ENCODE measurements at regions not wholly inside any gene's neighbourhood (a gene's known extent, or its start where the extent isn't known, plus 50 kb on each side); places are given as distances from the start of the nearest gene placed in this dataset.
"Not testable (repeated sequence)": the region's sequence is repeated elsewhere in the genome, so short reads cannot be mapped to it uniquely, and the experiment has no call there.

DNA sequence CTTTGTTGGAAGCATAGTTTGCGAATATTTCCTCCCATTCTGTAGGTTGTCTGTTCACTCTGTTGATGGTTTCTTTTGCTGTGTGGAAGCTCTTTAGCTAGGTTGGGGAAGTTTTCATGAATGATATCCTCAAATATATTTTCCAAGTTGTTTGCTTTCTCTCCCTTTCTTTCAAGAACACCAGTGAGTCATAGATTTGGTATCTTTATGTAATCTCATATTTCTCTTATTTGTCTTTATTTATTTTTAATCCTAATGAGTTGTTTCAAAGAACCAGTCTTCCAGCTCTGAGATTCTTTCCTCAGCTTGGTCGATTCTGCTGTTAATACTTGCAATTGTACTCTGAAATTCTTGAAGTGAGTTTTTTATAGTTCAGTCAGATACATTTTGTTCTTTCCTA is 628.0 kb upstream of the ID4 start:
- no peak for DNase-seq
- no peaks in the 10 kb centered on the region for H3K36me3 ChIP-seq (ENCODE audit: control insufficient read depth, insufficient read depth, low read length)
- no peak overlapping the region for H3K4me3 ChIP-seq (ENCODE audit: insufficient read depth, low read depth, low read length, poor library complexity, severe bottlenecking)
- H3K4me1 ChIP-seq (ENCODE audit: control insufficient read depth, insufficient read depth, low read length, poor library complexity, severe bottlenecking) = no peaks in the 10 kb centered on the region
- H3K9me3 ChIP-seq (ENCODE audit: control insufficient read depth, low read length) = no peaks in the 10 kb centered on the region
- no peak overlapping the region for H3K27ac ChIP-seq (ENCODE audit: insufficient read depth, low read length, poor library complexity, severe bottlenecking)
- no peaks in the 10 kb centered on the region for H3K27me3 ChIP-seq (replicated peaks; ENCODE audit: control insufficient read depth, insufficient read depth, low read length, poor library complexity, severe bottlenecking)

DNA sequence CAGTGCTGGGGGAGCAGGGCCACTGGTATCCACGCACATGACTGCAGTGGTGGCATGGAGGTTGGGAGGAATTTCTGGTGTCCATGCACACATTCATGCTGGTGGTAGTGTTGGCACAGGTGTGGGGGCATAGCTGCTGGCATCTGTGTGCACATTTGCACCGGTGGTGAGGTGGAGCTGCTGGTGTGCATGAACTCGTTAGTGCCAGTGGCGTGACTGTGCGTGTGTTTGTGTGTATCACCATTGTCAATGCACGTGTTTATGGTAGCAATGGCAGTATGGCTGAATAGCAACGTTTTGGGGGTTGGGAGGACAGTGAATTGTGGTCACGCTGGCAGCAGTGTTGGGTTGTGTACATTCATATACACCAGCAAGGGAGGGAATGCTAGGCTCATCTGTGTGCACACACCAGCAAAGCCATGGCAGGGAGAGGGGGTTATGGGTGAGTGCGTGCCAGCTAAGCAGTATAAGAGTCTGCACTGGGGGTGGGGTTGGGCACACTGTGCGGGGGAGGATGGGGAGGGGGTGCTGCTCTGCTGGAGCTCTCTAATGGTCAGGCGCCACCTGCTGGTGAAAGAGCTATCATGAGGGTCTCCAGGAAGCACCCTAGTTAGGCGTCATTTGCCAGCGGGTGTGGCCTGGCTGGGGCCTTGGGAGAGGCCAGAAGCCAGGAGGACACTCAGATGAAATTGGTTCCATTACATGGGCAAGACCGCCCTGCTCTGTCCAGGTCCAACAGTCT is 626.1 kb upstream of the ID4 start:
- Histone ChIP-seq H3K36me3 (ENCODE audit: control insufficient read depth, insufficient read depth, low read length) (no peaks in the 10 kb centered on the region), H3K4me3 (ENCODE audit: insufficient read depth, low read depth, low read length, poor library complexity, severe bottlenecking) (no peak overlapping the region), H3K27ac (ENCODE audit: insufficient read depth, low read length, poor library complexity, severe bottlenecking) (no peak overlapping the region), H3K4me1 (ENCODE audit: control insufficient read depth, insufficient read depth, low read length, poor library complexity, severe bottlenecking) (no peaks in the 10 kb centered on the region), H3K27me3 (replicated peaks; ENCODE audit: control insufficient read depth, insufficient read depth, low read length, poor library complexity, severe bottlenecking) (no peaks in the 10 kb centered on the region), H3K9me3 (ENCODE audit: control insufficient read depth, low read length) (no peaks in the 10 kb centered on the region)
- DNase-seq = no peak

GRCh38 chr6:19214231-19214630 is 622.9 kb upstream of the ID4 start:
- DNase-seq = no peak
- Histone ChIP-seq H3K36me3 (ENCODE audit: control insufficient read depth, insufficient read depth, low read length) (no peaks in the 10 kb centered on the region), H3K9me3 (ENCODE audit: control insufficient read depth, low read length) (no peaks in the 10 kb centered on the region), H3K27me3 (replicated peaks; ENCODE audit: control insufficient read depth, insufficient read depth, low read length, poor library complexity, severe bottlenecking) (no peaks in the 10 kb centered on the region), H3K27ac (ENCODE audit: insufficient read depth, low read length, poor library complexity, severe bottlenecking) (no peak overlapping the region), H3K4me3 (ENCODE audit: insufficient read depth, low read depth, low read length, poor library complexity, severe bottlenecking) (no peak overlapping the region), H3K4me1 (ENCODE audit: control insufficient read depth, insufficient read depth, low read length, poor library complexity, severe bottlenecking) (no peaks in the 10 kb centered on the region)

GRCh38 chr6:19219931-19220330 is 617.2 kb upstream of the ID4 start:
- no peak overlapping the region for H3K27ac ChIP-seq (ENCODE audit: insufficient read depth, low read length, poor library complexity, severe bottlenecking)
- no peaks in the 10 kb centered on the region for H3K4me1 ChIP-seq (ENCODE audit: control insufficient read depth, insufficient read depth, low read length, poor library complexity, severe bottlenecking)
- no peak for DNase-seq
- no peak overlapping the region for H3K4me3 ChIP-seq (ENCODE audit: insufficient read depth, low read depth, low read length, poor library complexity, severe bottlenecking)
- no peaks in the 10 kb centered on the region for H3K27me3 ChIP-seq (replicated peaks; ENCODE audit: control insufficient read depth, insufficient read depth, low read length, poor library complexity, severe bottlenecking)
- H3K9me3 ChIP-seq (ENCODE audit: control insufficient read depth, low read length) = no peaks in the 10 kb centered on the region
- no peaks in the 10 kb centered on the region for H3K36me3 ChIP-seq (ENCODE audit: control insufficient read depth, insufficient read depth, low read length)

- Histone ChIP-seq H3K4me3 (ENCODE audit: insufficient read depth, low read depth, low read length, poor library complexity, severe bottlenecking) (no peak overlapping the region), H3K9me3 (ENCODE audit: control insufficient read depth, low read length) (no peaks in the 10 kb centered on the region), H3K4me1 (ENCODE audit: control insufficient read depth, insufficient read depth, low read length, poor library complexity, severe bottlenecking) (no peaks in the 10 kb centered on the region), H3K27ac (ENCODE audit: insufficient read depth, low read length, poor library complexity, severe bottlenecking) (no peak overlapping the region), H3K27me3 (replicated peaks; ENCODE audit: control insufficient read depth, insufficient read depth, low read length, poor library complexity, severe bottlenecking) (no peaks in the 10 kb centered on the region), H3K36me3 (ENCODE audit: control insufficient read depth, insufficient read depth, low read length) (no peaks in the 10 kb centered on the region)
- DNase-seq = no peak
Observed at GRCh38 chr6:19231878-19232561, 605.1 kb upstream of the ID4 start.

DNA sequence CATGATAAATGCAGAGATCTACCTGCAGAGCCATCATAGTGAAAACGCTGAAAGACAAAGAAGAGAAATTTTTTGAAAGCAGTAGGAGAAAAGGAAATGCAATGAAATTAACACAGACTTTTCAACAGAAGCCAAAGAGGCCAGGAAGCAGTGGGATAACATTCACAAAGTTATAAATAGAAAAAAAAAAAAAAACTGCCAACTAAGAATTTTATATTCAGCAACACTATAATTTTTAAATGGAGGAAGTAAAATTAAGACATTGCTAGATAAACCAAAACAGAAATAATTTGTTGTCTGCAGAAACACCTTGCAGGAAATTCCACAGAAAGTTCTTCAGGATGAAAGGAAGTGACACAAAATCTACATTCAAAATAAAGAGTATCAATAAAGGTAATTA is 591.5 kb upstream of the ID4 start:
- Histone ChIP-seq H3K36me3 (ENCODE audit: control insufficient read depth, insufficient read depth, low read length) (no peaks in the 10 kb centered on the region), H3K27me3 (replicated peaks; ENCODE audit: control insufficient read depth, insufficient read depth, low read length, poor library complexity, severe bottlenecking) (no peaks in the 10 kb centered on the region), H3K4me1 (ENCODE audit: control insufficient read depth, insufficient read depth, low read length, poor library complexity, severe bottlenecking) (no peaks in the 10 kb centered on the region), H3K9me3 (ENCODE audit: control insufficient read depth, low read length) (no peaks in the 10 kb centered on the region), H3K27ac (ENCODE audit: insufficient read depth, low read length, poor library complexity, severe bottlenecking) (no peak overlapping the region), H3K4me3 (ENCODE audit: insufficient read depth, low read depth, low read length, poor library complexity, severe bottlenecking) (no peak overlapping the region)
- no peak for DNase-seq

DNA sequence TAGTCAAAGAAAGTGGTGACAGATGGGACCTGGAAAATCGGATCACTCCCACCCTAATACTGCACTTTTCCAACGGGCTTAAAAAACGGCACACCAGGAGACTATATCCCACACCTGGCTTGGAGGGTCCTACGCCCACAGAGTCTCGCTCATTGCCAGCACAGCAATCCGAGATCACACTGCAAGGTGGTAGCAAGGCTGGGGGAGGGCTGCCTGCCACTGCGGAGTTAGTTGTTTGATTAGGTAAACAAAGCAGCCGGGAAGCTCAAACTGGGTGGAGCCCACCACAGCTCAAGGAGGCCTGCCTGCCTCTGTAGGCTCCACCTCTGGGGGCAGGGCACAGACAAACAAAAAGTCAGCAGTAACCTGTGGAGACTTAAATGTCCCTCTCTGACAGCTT is 590.0 kb upstream of the ID4 start:
- H3K9me3 ChIP-seq (ENCODE audit: control insufficient read depth, low read length); H3K36me3 ChIP-seq (ENCODE audit: control insufficient read depth, insufficient read depth, low read length); H3K27me3 ChIP-seq (replicated peaks; ENCODE audit: control insufficient read depth, insufficient read depth, low read length, poor library complexity, severe bottlenecking); DNase-seq; H3K4me3 ChIP-seq (ENCODE audit: insufficient read depth, low read depth, low read length, poor library complexity, severe bottlenecking); H3K27ac ChIP-seq (ENCODE audit: insufficient read depth, low read length, poor library complexity, severe bottlenecking); H3K4me1 ChIP-seq (ENCODE audit: control insufficient read depth, insufficient read depth, low read length, poor library complexity, severe bottlenecking): not testable (repeated sequence)

DNA sequence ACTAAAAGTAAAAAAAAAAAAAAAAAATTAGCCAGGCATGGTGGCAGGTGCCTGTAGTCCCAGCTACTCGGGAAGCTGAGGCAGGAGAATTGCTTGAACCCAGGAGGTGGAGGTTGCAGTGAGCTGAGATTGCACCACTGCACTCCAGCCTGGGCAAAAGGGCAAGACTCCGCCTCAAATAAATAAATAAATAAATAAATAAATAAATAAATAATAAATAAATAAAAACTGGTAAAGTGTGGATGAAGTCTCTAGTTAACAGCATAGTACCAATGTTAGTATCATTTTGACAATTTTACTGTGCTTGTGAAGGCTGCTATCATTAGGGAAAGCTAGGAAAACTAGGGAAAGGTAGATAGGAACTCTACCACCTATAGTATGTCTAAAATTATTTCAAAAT is 581.0 kb upstream of the ID4 start:
- H3K9me3 ChIP-seq (ENCODE audit: control insufficient read depth, low read length); H3K36me3 ChIP-seq (ENCODE audit: control insufficient read depth, insufficient read depth, low read length); H3K4me3 ChIP-seq (ENCODE audit: insufficient read depth, low read depth, low read length, poor library complexity, severe bottlenecking); H3K27ac ChIP-seq (ENCODE audit: insufficient read depth, low read length, poor library complexity, severe bottlenecking); H3K27me3 ChIP-seq (replicated peaks; ENCODE audit: control insufficient read depth, insufficient read depth, low read length, poor library complexity, severe bottlenecking); H3K4me1 ChIP-seq (ENCODE audit: control insufficient read depth, insufficient read depth, low read length, poor library complexity, severe bottlenecking); DNase-seq: not testable (repeated sequence)

DNA sequence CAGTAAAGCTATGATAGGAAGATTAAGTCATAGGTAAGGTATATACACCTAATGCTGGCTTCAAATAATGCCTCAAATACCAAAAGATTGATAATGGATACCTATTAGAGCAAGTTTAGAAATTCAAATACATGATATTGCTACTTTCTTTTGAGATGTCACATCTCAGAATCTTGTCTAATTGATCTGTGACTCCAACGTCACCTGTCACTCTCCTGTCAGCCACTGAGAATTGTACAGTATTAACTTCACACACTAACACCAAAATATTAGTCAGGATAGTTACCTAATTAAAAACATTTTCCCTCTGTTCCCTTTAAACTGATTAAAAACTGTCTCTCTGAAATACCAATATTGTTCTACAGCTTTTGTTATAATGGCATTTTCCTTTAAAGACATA is 575.5 kb upstream of the ID4 start:
- DNase-seq = no peak
- no peak overlapping the region for H3K4me3 ChIP-seq (ENCODE audit: insufficient read depth, low read depth, low read length, poor library complexity, severe bottlenecking)
- H3K4me1 ChIP-seq (ENCODE audit: control insufficient read depth, insufficient read depth, low read length, poor library complexity, severe bottlenecking) = no peaks in the 10 kb centered on the region
- H3K36me3 ChIP-seq (ENCODE audit: control insufficient read depth, insufficient read depth, low read length) = no peaks in the 10 kb centered on the region
- no peaks in the 10 kb centered on the region for H3K27me3 ChIP-seq (replicated peaks; ENCODE audit: control insufficient read depth, insufficient read depth, low read length, poor library complexity, severe bottlenecking)
- no peak overlapping the region for H3K27ac ChIP-seq (ENCODE audit: insufficient read depth, low read length, poor library complexity, severe bottlenecking)
- no peaks in the 10 kb centered on the region for H3K9me3 ChIP-seq (ENCODE audit: control insufficient read depth, low read length)

GRCh38 chr6:19268117-19268516 is 569.1 kb upstream of the ID4 start:
- Histone ChIP-seq H3K36me3 (ENCODE audit: control insufficient read depth, insufficient read depth, low read length) (no peaks in the 10 kb centered on the region), H3K27me3 (replicated peaks; ENCODE audit: control insufficient read depth, insufficient read depth, low read length, poor library complexity, severe bottlenecking) (no peaks in the 10 kb centered on the region), H3K9me3 (ENCODE audit: control insufficient read depth, low read length) (no peaks in the 10 kb centered on the region), H3K4me3 (ENCODE audit: insufficient read depth, low read depth, low read length, poor library complexity, severe bottlenecking) (no peak overlapping the region), H3K27ac (ENCODE audit: insufficient read depth, low read length, poor library complexity, severe bottlenecking) (no peak overlapping the region), H3K4me1 (ENCODE audit: control insufficient read depth, insufficient read depth, low read length, poor library complexity, severe bottlenecking) (no peaks in the 10 kb centered on the region)
- no peak for DNase-seq
